Gastroesophageal sphincter (tissue), 4 donors: ENCODE measurements at regions not wholly inside any gene's neighbourhood (a gene's known extent, or its start where the extent isn't known, plus 50 kb on each side); places are given as distances from the start of the nearest gene placed in this dataset.

Experiments used
- ATAC-seq: fragments of 150-250 bp; one replicate; pipeline ENCODE4 v1.9.1; 2016; ENCODE audit warnings: mild to moderate bottlenecking, moderate library complexity
- H3K27ac ChIP-seq, 4 donors: fragments of 200-600 bp; sonication (generic) in 3 of 4; 1 replicate in 3 of 4; 2 replicates in 1 of 4; pipeline ENCODE4 v1.5.1; 2016 to 2019
- H3K27me3 ChIP-seq: fragments of 200-600 bp; sonication (generic); one replicate; pipeline ENCODE4 v1.5.1; 2019
- H3K36me3 ChIP-seq, 2 donors: fragments of 200-600 bp; sonication (generic); one replicate each; pipeline ENCODE4 v1.5.1; 2019; ENCODE audit warnings: control low read depth in 1 of 2
- H3K4me1 ChIP-seq, 3 donors: fragments of 200-600 bp; sonication (generic); 1 replicate in 2 of 3; 2 replicates in 1 of 3; pipeline ENCODE4 v1.5.1; 2016 to 2019; ENCODE audit warnings: control low read depth in 2 of 3
- H3K4me3 ChIP-seq, 2 donors: fragments of 200-600 bp; sonication (generic); one replicate each; pipeline ENCODE4 v1.5.1; 2019; ENCODE audit warnings: mild to moderate bottlenecking in 1 of 2, moderate library complexity in 1 of 2
- H3K9me3 ChIP-seq, 3 donors: fragments of 200-600 bp; sonication (generic); one replicate each; pipeline ENCODE4 v1.5.1; 2017 to 2019; ENCODE audit warnings: control low read depth in 2 of 3
- CTCF ChIP-seq, 4 experiments: fragments of 200-600 bp in 2 of 4; fragments of 450-650 bp in 2 of 4; sonication (generic) in 1 of 4; IDR thresholded peaks; one replicate each; pipeline ENCODE4 v1.5.1; 2017 to 2019; ENCODE audit warnings: antibody characterized with exemption in 4 of 4, mild to moderate bottlenecking in 2 of 4, moderate library complexity in 2 of 4
- EP300 ChIP-seq: sonication (generic); formaldehyde crosslinking; IDR thresholded peaks from one replicate; pipeline ENCODE4 v1.6.1; 2017; ENCODE audit warnings: antibody characterized with exemption, mild to moderate bottlenecking
- POLR2A ChIP-seq, 2 donors: fragments of 450-650 bp; IDR thresholded peaks; one replicate each; pipeline ENCODE4 v1.6.1; 2017; ENCODE audit warnings: antibody characterized with exemption in 2 of 2, mild to moderate bottlenecking in 2 of 2, moderate library complexity in 1 of 2
- POLR2AphosphoS5 ChIP-seq: sonication (generic); formaldehyde crosslinking; IDR thresholded peaks from one replicate; pipeline ENCODE4 v1.6.1; 2017; ENCODE audit warnings: antibody characterized with exemption
- WGBS, 2 donors: methylation state at CpG; one replicate each; pipeline ENCODE4 v1.1.5; 2018; ENCODE audit warnings: low coverage in 1 of 2; 5-methylcytosine and 5-hydroxymethylcytosine counted together

- TF ChIP-seq POLR2A (IDR thresholded peaks at IDR 0.05) (no peak), EP300 (no peak), POLR2AphosphoS5 (no peak), CTCF (IDR thresholded peaks at IDR 0.05) (no peak)
- no peak overlapping the region for H3K27ac ChIP-seq
- H3K27me3 ChIP-seq: no peaks in the 10 kb centered on the region
- no peak for ATAC-seq
- 97 to 100% methylated on average over 1 to 6 of the region's 37 CpGs for WGBS, 2 donors
- H3K4me3 ChIP-seq: no peak overlapping the region
- no peaks in the 10 kb centered on the region for H3K9me3 ChIP-seq
- no peaks in the 10 kb centered on the region for H3K4me1 ChIP-seq
- H3K36me3 ChIP-seq: no peaks in the 10 kb centered on the region
Observed at GRCh38 chr4:116598980-116599789, 486.2 kb downstream of the TRAM1L1 start.

GRCh38 chr4:116598155-116598979, 487.0 kb downstream of the TRAM1L1 start:
- Histone ChIP-seq H3K27ac (no peak overlapping the region), H3K27me3 (no peaks in the 10 kb centered on the region), H3K9me3 (no peaks in the 10 kb centered on the region), H3K36me3 (no peaks in the 10 kb centered on the region), H3K4me1 (no peaks in the 10 kb centered on the region), H3K4me3 (no peak overlapping the region)
- TF ChIP-seq CTCF (IDR thresholded peaks at IDR 0.05) (no peak), POLR2A (IDR thresholded peaks at IDR 0.05) (no peak), EP300 (no peak), POLR2AphosphoS5 (no peak)
- ATAC-seq: no peak
- 95% methylated on average over 4 of the region's 32 CpGs; no CpG with 5 or more reads in 1 of the 2 donors for WGBS, 2 donors

GRCh38 chr4:116590648-116591047, 494.7 kb downstream of the TRAM1L1 start:
- no peaks in the 10 kb centered on the region for H3K27me3 ChIP-seq
- H3K4me3 ChIP-seq: no peak overlapping the region
- no peaks in the 10 kb centered on the region for H3K36me3 ChIP-seq
- ATAC-seq: no peak
- TF ChIP-seq EP300 (no peak), CTCF (IDR thresholded peaks at IDR 0.05) (no peak), POLR2A (IDR thresholded peaks at IDR 0.05) (no peak), POLR2AphosphoS5 (no peak)
- no peak overlapping the region for H3K27ac ChIP-seq
- H3K4me1 ChIP-seq: no peaks in the 10 kb centered on the region
- no peaks in the 10 kb centered on the region for H3K9me3 ChIP-seq

- H3K27ac ChIP-seq: no peak overlapping the region
- no peaks in the 10 kb centered on the region for H3K36me3 ChIP-seq
- no peak for ATAC-seq
- no peaks in the 10 kb centered on the region for H3K4me1 ChIP-seq
- H3K4me3 ChIP-seq: no peak overlapping the region
- no peaks in the 10 kb centered on the region for H3K9me3 ChIP-seq
- H3K27me3 ChIP-seq: no peaks in the 10 kb centered on the region
- TF ChIP-seq EP300 (no peak), POLR2A (IDR thresholded peaks at IDR 0.05) (no peak), CTCF (IDR thresholded peaks at IDR 0.05) (no peak), POLR2AphosphoS5 (no peak)
Observed at GRCh38 chr4:116588783-116589182, 496.6 kb downstream of the TRAM1L1 start.
